HG03108 (cell line): ENCODE measurements at regions not wholly inside any gene's neighbourhood (a gene's known extent, or its start where the extent isn't known, plus 50 kb on each side); places are given as distances from the start of the nearest gene placed in this dataset.
A peak's percentile ranks its signal among the peaks of the same experiment; 100 is the strongest.
"Not testable (repeated sequence)": the region's sequence is repeated elsewhere in the genome, so short reads cannot be mapped to it uniquely, and the experiment has no call there.

Experiments
- ATAC-seq: cut with Tn5 transposase; IDR thresholded peaks from one replicate; pipeline ENCODE4 v1.9.1; 2021; ENCODE audit warnings: moderate library complexity; ENCODE audit not compliant: unreplicated experiment

- no peak for ATAC-seq
Measured at GRCh38 chr1:87398641-87399040, 70.0 kb downstream of the LMO4 start.

- ATAC-seq = no peak
Measured at GRCh38 chr1:87399264-87399663, 70.6 kb downstream of the LMO4 start.

GRCh38 chr1:87399701-87400100 lies 71.0 kb downstream of the LMO4 start:
- ATAC-seq = no peak

DNA sequence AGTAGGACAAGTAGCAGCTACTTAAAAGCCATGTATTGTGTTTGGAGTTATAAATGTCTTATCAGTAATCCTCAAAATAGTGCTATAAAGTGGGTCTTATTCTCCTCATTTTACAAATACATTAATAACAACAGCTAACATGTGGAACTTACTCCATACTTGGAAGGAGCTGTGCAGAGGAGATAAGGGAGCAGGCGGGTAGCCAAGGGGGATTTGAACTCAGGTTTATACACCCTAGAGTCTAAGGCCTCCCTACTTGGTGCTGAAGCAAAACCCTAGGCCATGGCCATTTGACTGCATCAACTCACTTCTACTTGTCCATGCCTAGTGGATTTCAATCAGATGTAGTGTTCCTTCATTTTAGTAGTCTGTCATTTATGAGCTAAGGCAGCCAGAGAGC lies 72.1 kb downstream of the LMO4 start:
- no peak for ATAC-seq

- ATAC-seq = no peak
Measured at GRCh38 chr1:87402241-87403002, 73.7 kb downstream of the LMO4 start.

DNA sequence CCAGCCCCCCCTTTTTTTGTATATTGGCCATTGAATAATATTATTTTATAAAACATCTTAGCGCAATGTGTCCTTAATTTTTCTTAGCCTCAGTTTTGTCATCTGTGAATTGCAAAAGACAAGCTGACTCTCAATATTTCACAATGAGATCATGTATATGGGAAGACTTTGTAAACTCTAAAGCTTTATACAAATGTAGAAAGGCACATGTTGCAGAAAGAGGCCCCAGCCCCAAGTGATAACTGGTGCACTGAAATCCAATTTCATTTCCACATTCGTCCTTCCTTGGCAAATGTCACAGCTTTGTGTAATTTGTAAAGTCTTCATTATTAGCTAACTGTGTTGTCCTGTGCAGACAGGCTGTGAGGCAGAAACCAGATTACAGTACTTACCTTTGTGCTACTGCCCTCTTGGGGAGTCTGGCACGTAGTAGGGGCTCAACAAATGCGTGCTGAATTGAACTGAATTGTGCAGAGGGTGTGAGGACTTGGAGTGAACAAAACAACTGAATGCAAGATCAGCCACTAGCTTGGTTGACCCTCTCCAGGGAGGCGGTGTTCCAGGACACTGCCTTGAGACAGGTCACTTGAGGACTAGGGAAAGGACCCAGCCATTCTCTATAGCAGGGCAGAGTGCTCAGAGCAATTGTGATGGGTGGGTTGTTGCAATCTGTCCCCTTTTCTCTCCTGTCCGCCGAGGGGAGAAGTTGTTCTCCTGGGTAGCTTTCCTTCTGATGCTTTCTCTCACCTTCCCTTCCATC lies 74.6 kb downstream of the LMO4 start:
- ATAC-seq = no peak

DNA sequence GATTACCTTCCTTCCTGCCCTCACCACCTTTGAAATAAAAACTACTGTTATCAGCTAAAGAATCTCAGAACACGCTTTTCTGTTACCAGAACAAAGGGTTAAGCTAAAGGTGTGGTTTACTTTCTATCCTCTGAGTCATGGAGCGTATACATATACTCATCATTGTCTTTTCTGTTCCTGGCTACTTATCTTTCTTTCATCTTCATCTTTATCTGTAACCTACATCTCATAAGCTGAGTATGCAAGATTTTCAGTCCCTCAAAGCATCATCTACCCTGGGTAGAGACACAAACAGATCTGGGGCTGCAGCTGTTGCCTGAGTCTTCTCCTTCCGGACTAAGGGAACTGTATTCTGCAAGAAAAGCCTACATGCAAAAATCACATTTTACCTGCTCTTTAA lies 75.6 kb downstream of the LMO4 start:
- no peak for ATAC-seq

- no peak for ATAC-seq
Measured at GRCh38 chr1:87408665-87409248, 80.1 kb downstream of the LMO4 start.

DNA sequence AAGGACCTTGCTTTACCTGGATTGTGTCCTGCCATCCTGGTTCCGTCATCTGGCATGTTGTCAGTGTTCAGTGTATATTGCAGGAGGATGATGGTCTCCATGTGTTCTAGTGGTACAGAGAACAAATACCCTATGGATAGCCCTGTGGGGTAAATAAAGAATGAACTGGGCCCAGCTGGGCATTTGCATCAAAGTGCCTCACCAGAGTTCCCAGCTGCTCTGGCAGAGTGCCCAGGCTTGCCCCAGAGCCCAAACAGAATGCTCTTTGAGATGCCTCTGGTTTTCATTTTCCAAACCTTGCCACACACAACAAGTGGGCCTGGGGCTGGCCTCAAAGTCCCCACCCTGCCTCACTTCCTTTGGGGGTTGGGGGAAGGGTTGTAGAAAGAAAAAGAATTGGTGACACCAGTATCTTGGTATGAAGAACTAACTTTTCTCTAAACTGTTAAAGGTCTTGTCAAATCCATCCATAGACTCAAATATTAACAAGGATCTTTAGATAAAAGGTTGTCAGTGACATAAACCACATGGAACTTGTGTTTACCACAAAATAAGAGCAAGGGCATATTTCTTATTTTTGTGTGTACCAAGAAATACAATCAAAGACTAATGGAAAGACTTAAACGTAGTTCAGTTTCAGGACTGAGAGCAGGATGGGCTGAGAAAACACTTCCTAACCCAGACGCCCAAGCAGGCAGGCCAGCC lies 82.2 kb downstream of the LMO4 start:
- ATAC-seq = no peak

DNA sequence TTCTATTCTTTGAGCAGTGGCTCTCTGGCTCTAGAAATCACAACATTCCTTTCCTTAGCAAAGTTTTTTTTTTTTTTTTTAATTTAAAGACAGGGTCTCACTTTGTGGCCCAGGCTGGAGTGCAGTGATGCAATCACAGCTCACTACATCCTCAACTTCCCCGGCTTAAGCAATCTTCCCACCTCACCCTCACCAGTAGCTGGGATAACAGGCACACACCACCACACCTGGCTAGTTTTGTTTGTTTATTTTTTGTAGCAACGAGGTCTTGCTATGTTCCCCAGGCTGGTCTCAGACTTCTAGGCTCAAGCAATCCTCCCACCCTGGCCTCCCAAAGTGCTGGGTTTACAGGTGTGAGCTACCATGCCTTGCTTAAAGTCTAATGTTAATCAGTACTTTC lies 85.2 kb downstream of the LMO4 start:
- not testable (repeated sequence) for ATAC-seq

GRCh38 chr1:87418048-87418447 lies 89.4 kb downstream of the LMO4 start:
- no peak for ATAC-seq

GRCh38 chr1:87421809-87422208 lies 93.1 kb downstream of the LMO4 start:
- ATAC-seq = no peak

GRCh38 chr1:87424541-87424940 lies 95.9 kb downstream of the LMO4 start:
- no peak for ATAC-seq

DNA sequence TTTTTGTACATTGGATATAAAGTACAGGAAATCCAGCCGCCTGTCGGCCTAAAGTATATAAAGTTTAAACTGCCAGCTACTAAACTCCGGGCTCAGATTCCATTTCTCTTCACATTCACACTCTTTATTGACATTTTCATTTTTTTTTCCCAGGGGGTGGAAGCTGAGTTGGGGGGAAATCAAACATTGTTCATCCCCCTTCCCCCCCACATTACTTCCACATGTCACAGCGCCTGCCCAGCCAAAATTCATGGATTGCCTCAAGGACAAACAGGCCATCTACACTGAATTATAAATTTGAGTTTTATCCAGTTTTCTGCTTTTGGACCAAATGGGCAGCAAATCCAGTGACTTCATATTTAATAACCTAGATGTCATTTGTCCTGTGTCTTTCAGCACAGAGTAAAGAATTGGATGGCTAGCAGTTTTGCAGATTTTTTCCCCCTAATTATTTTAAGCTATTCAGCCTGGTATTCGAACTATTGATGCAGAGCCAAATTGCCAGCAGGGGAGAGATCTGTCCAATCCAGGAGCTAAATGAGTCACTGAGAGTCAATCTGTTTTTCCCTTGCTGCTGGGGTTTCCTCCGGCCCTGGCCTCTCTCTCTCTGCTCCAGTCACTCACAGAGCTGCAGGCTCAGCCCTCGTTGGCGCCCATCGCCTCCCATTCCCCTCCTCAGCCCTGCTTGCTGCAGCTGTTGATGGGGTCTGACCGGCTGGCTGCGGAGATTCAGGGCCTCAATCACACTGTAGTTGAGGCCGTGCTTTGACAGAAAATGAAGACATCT lies 98.0 kb downstream of the LMO4 start:
- ATAC-seq = no peak

GRCh38 chr1:87428367-87428766 lies 99.7 kb downstream of the LMO4 start:
- ATAC-seq = no peak

- ATAC-seq = no peak
Measured at GRCh38 chr1:87428883-87429282, 100.2 kb downstream of the LMO4 start.

DNA sequence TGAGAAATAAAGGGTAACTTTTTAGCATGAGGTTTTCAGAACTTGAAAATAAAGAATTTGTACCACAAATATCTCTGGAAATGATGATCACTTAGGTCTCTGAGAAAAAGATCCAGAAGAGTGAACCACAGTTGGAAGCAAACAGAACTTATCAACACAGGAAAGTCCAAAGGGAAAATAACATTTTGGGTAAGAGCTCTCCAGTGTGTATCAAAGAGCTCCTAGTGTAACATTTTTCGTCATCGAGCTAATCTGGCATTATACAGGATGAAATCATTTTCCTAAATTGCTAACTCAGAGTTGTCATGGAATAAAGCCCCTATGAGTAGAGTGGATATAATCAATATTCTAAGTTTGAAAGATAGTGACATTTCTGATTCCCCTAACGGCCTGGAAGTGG lies 104.0 kb downstream of the LMO4 start:
- ATAC-seq = no peak

DNA sequence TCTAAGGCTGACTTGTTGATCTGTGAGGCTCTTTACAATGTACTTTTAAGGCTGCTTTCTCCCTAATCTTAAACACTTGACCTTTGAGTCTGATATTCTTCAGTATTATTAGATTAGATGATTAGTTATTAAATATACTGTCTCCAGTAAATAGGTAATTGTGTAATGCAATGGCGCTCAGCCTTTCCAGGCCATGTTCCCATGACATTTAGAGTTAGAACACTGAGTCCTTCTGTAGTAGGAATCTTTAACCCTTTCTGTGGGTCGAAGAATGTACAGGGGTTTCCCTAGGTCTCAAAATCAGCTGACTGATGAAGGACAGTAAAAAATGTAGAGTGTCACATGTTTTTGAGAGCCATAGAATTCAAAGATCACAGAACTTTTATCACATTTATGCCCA lies 104.4 kb downstream of the LMO4 start:
- ATAC-seq = not testable (repeated sequence)

- ATAC-seq = peak; percentile 51
Measured at GRCh38 chr1:87435484-87435883, 106.8 kb downstream of the LMO4 start.

- not testable (repeated sequence) for ATAC-seq
Measured at GRCh38 chr1:87436115-87436514, 107.4 kb downstream of the LMO4 start.

DNA sequence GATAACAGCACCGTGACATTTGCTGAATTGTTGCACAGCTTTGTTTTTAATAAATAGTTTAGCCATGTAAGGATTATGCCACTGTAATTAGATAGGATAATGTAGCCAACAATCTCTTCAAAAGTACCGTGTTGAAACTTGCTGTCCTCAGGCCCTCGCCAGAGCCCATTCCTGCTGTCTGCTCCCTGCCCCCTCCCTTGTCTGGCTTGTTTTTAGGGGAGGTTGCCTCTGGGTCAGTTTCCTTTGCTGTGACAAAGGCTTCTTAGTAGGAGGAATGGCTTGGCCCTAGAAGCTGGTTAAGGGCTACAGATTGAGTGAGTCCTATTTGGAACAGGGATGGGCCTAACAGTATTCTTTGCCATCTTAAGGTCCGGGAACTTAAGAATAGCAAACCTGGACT lies 107.9 kb downstream of the LMO4 start:
- no peak for ATAC-seq
